DOHH2 (cell line): ENCODE measurements at regions not wholly inside any gene's neighbourhood (a gene's known extent, or its start where the extent isn't known, plus 50 kb on each side); places are given as distances from the start of the nearest gene placed in this dataset.

ENCODE experiments used
- H3F3A ChIP-seq: fragments of 200-600 bp; sonication (generic), shearing (Covaris generic); 2 replicates; pipeline ENCODE4 v1.6.0; 2016; ENCODE audit warnings: antibody characterized with exemption, mild to moderate bottlenecking; ENCODE audit not compliant: control insufficient read depth, insufficient read depth
- H3K27ac ChIP-seq: fragments of 200-600 bp; sonication (generic); 2 replicates; pipeline ENCODE4 v1.5.1; 2014; ENCODE audit warnings: low read depth, mild to moderate bottlenecking, low read length, moderate library complexity
- H3K27me3 ChIP-seq: fragments of 200-600 bp; sonication (generic); 2 replicates; pipeline ENCODE4 v1.6.1; 2014; ENCODE audit warnings: mild to moderate bottlenecking, low read length, mixed read lengths; ENCODE audit not compliant: control insufficient read depth
- H3K36me3 ChIP-seq: fragments of 200-600 bp; sonication (generic); 2 replicates; pipeline ENCODE4 v1.6.1; 2014; ENCODE audit warnings: mild to moderate bottlenecking, low read length, moderate library complexity, mixed read lengths; ENCODE audit not compliant: control insufficient read depth
- H3K4me1 ChIP-seq: fragments of 200-600 bp; sonication (generic); 2 replicates; pipeline ENCODE4 v1.6.1; 2014; ENCODE audit warnings: mild to moderate bottlenecking, low read length, mixed read lengths; ENCODE audit not compliant: control insufficient read depth
- H3K4me2 ChIP-seq: fragments of 200-600 bp; sonication (generic); 2 replicates; pipeline ENCODE4 v1.6.0; 2014; ENCODE audit warnings: mild to moderate bottlenecking, low read length, moderate library complexity
- H3K4me3 ChIP-seq: fragments of 200-600 bp; sonication (generic); 2 replicates; pipeline ENCODE4 v1.5.1; 2014; ENCODE audit warnings: mild to moderate bottlenecking, low read length, mixed read lengths
- H3K79me2 ChIP-seq: fragments of 200-600 bp; sonication (generic); 2 replicates; pipeline ENCODE4 v1.6.1; 2014; ENCODE audit warnings: mild to moderate bottlenecking, low read length, mixed read lengths; ENCODE audit not compliant: control insufficient read depth
- H3K9me2 ChIP-seq: fragments of 200-600 bp; sonication (generic); replicated peaks from 2 replicates; pipeline ENCODE4 v1.6.1; 2014; ENCODE audit warnings: mild to moderate bottlenecking, low read length, mixed read lengths; ENCODE audit not compliant: control insufficient read depth
- H3K9me3 ChIP-seq: fragments of 200-600 bp; sonication (generic); 2 replicates; pipeline ENCODE4 v1.6.1; 2014; ENCODE audit warnings: antibody characterized with exemption, low read length, mixed read lengths; ENCODE audit not compliant: control insufficient read depth, insufficient read depth
- H4K20me1 ChIP-seq: fragments of 200-600 bp; sonication (generic); 2 replicates; pipeline ENCODE4 v1.6.0; 2014; ENCODE audit warnings: low read depth, mild to moderate bottlenecking, antibody characterized with exemption, low read length, moderate library complexity; ENCODE audit not compliant: control insufficient read depth, insufficient read depth
- EZH2phosphoT487 ChIP-seq: fragments of 200-600 bp; sonication (generic); IDR thresholded peaks from 2 replicates; pipeline ENCODE4 v1.6.1; 2017; ENCODE audit warnings: borderline replicate concordance, mild to moderate bottlenecking, antibody characterized with exemption, low read length, moderate library complexity, mixed read lengths
- TF ChIP-seq, protein P1 (sequence below): fragments of 200-600 bp; sonication (generic); IDR thresholded peaks from one replicate; pipeline ENCODE4 v1.5.1; 2014; ENCODE audit warnings: antibody characterized with exemption, mild to moderate bottlenecking, low read depth, low read length; ENCODE audit not compliant: poor library complexity, severe bottlenecking

DNA sequence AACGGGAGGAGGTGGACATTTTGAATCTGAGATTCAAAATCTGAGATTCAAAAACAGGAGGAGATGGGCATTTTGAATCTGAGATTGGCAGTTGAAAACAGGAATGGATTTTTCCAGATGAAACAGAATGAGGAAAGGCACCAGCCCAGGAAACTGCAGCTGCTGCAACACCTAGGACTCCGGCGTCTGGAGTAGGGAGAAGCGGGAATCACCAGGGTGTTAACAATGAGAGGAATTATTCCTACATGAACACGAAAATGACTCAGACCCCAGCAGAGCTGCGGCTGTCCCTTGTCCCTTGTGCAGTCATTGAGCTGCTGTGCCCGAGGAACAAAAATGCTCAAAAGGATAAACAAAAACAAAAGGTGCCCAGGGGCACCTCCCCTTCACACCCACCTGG is 59.9 kb upstream of the KAT6B start:
- no peak overlapping the region for H3K4me3 ChIP-seq
- H3K79me2 ChIP-seq: no peaks in the 10 kb centered on the region
- H3K27ac ChIP-seq: no peak overlapping the region
- TF ChIP-seq, protein P1, sequence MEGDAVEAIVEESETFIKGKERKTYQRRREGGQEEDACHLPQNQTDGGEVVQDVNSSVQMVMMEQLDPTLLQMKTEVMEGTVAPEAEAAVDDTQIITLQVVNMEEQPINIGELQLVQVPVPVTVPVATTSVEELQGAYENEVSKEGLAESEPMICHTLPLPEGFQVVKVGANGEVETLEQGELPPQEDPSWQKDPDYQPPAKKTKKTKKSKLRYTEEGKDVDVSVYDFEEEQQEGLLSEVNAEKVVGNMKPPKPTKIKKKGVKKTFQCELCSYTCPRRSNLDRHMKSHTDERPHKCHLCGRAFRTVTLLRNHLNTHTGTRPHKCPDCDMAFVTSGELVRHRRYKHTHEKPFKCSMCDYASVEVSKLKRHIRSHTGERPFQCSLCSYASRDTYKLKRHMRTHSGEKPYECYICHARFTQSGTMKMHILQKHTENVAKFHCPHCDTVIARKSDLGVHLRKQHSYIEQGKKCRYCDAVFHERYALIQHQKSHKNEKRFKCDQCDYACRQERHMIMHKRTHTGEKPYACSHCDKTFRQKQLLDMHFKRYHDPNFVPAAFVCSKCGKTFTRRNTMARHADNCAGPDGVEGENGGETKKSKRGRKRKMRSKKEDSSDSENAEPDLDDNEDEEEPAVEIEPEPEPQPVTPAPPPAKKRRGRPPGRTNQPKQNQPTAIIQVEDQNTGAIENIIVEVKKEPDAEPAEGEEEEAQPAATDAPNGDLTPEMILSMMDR: no peak
- no peak for TF ChIP-seq EZH2phosphoT487
- no peaks in the 10 kb centered on the region for H3K9me3 ChIP-seq
- H3K9me2 ChIP-seq: no peaks in the 10 kb centered on the region
- H3K36me3 ChIP-seq: no peaks in the 10 kb centered on the region
- no peaks in the 10 kb centered on the region for H3K27me3 ChIP-seq
- no peaks in the 10 kb centered on the region for H3F3A ChIP-seq
- peaks cover 14% of the 10 kb centered on the region for H3K4me1 ChIP-seq
- no peaks in the 10 kb centered on the region for H4K20me1 ChIP-seq
- H3K4me2 ChIP-seq: no peak overlapping the region

DNA sequence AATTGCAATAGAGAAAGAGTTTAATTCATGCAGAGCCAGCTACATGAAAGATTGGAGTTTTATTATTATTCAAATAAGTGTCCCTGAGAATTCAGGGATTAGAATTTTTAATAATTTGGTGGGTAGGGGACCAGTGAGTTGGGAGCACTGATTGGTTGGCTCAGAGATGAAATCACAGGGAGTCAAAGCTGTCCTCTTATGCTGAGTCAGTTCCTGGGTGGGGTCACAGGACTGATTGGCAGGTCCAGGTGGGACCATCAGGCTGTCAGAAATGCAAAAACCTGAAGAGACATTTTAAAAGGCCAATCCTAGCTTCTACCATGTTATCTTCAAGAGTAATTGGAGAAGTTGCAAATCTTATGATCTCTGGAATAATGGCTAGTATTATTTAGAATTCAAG is 56.0 kb upstream of the KAT6B start:
- Histone ChIP-seq H3K4me2 (peak overlapping the region; percentile 36), H3F3A (no peaks in the 10 kb centered on the region), H3K9me2 (no peaks in the 10 kb centered on the region), H4K20me1 (no peaks in the 10 kb centered on the region), H3K36me3 (no peaks in the 10 kb centered on the region), H3K4me1 (peaks cover 14% of the 10 kb centered on the region), H3K27ac (0 out of 2 replicates have a peak overlapping the region, but pooled peaks have one; percentile 8), H3K27me3 (no peaks in the 10 kb centered on the region), H3K79me2 (no peaks in the 10 kb centered on the region), H3K4me3 (no peak overlapping the region), H3K9me3 (peaks cover 6% of the 10 kb centered on the region; the same call in 1 of the 2 replicates)
- TF ChIP-seq EZH2phosphoT487: no peak
- TF ChIP-seq, protein P1: no peak

DNA sequence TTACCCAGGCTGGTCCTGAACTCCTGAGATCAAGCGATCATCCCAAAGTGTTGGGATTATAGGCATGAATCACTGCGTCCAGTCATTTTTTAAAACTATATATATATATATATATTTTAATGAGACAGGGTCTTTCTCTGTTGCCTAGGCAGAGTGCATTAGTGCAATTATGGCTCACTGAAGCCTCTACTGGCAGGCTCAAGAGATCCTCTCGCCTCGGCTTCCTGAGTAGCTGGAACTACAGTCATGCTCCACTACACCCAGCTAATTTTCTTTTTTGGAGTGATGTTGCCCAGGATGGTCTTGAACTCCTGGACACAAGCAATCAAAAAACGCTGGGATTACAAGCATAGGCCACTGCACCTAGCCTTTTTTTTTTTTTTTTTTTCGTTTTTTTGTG is 55.3 kb upstream of the KAT6B start:
- H3K9me2 ChIP-seq: no peaks in the 10 kb centered on the region
- H3K9me3 ChIP-seq: peaks cover 7% of the 10 kb centered on the region; the same call in 1 of the 2 replicates
- H3K4me3 ChIP-seq: no peak overlapping the region
- H3K36me3 ChIP-seq: no peaks in the 10 kb centered on the region
- 0 out of 2 replicates have a peak overlapping the region, but pooled peaks have one; percentile 8 for H3K27ac ChIP-seq
- no peak for TF ChIP-seq EZH2phosphoT487
- TF ChIP-seq, protein P1: peak; percentile 37
- H3F3A ChIP-seq: no peaks in the 10 kb centered on the region
- H3K4me2 ChIP-seq: peak overlapping the region; percentile 36
- H3K27me3 ChIP-seq: no peaks in the 10 kb centered on the region
- no peaks in the 10 kb centered on the region for H3K79me2 ChIP-seq
- H4K20me1 ChIP-seq: no peaks in the 10 kb centered on the region
- H3K4me1 ChIP-seq: peaks cover 14% of the 10 kb centered on the region

DNA sequence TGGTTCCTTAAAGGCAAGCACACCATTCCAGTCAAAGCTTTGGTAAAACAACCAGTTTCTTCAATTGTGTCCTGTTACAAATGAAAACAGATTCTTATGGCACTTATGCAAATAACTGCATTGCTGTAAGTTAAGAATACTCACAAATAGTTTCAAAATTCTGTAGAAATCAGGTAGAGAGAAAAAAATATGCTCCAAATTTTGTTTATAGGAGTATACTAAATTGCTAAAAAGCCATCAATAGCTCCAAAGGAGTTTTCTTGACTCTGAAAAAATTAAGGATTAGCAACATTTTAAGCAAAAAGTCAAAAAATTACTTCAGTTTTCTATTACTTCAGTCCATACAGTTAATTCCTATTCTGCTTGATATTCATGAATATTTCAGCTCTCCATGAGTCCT is 51.3 kb upstream of the KAT6B start:
- H3K9me2 ChIP-seq: no peaks in the 10 kb centered on the region
- H3K9me3 ChIP-seq: peaks cover 11% of the 10 kb centered on the region; the same call in 1 of the 2 replicates
- TF ChIP-seq, protein P1: no peak
- TF ChIP-seq EZH2phosphoT487: no peak
- H3K36me3 ChIP-seq: no peaks in the 10 kb centered on the region
- H3K4me3 ChIP-seq: no peak overlapping the region
- H3K27ac ChIP-seq: no peak overlapping the region
- H3K4me2 ChIP-seq: no peak overlapping the region
- H3K4me1 ChIP-seq: peaks cover 14% of the 10 kb centered on the region
- no peaks in the 10 kb centered on the region for H3F3A ChIP-seq
- H3K79me2 ChIP-seq: no peaks in the 10 kb centered on the region
- no peaks in the 10 kb centered on the region for H4K20me1 ChIP-seq
- no peaks in the 10 kb centered on the region for H3K27me3 ChIP-seq
